ENCODE measurements at regions not wholly inside any gene's neighbourhood (a gene's known extent, or its start where the extent isn't known, plus 50 kb on each side); places are given as distances from the start of the nearest gene placed in this dataset.
"Not testable (repeated sequence)": the region's sequence is repeated elsewhere in the genome, so short reads cannot be mapped to it uniquely, and the experiment has no call there.

GRCh38 chrX:41024755-41025154 is 60.5 kb upstream of the USP9X start:
- FAIRE-seq = no peak
- no peak for DNase-seq (ENCODE audit: insufficient read length, low spot score)

GRCh38 chrX:41025926-41026701 is 59.1 kb upstream of the USP9X start:
- TF ChIP-seq POLR2AphosphoS5 (IDR thresholded peaks at IDR 0.05; ENCODE audit: low read depth, low read length) = no peak
- no peak for TF ChIP-seq TAF1 (IDR thresholded peaks at IDR 0.05; ENCODE audit: low read depth, low read length)
- TF ChIP-seq PAX5 (IDR thresholded peaks at IDR 0.05; ENCODE audit: insufficient read depth, low read length, severe bottlenecking) = no peak
- TF ChIP-seq POU2F2 (IDR thresholded peaks at IDR 0.05; ENCODE audit: low read depth, low read length) = no peak
- no peak for TF ChIP-seq SPI1 (IDR thresholded peaks at IDR 0.05; ENCODE audit: low read depth, low read length)
- no peak for TF ChIP-seq POLR2A (IDR thresholded peaks at IDR 0.05; ENCODE audit: low read depth, low read length)
- DNase-seq (ENCODE audit: insufficient read length, low spot score) = no peak

More at GRCh38 chrX:41024755-41025154, 60.5 kb upstream of the USP9X start:
- TF ChIP-seq PAX5 (IDR thresholded peaks at IDR 0.05; ENCODE audit: insufficient read depth, low read length, severe bottlenecking) (no peak), POU2F2 (IDR thresholded peaks at IDR 0.05; ENCODE audit: low read depth, low read length) (no peak), TAF1 (IDR thresholded peaks at IDR 0.05; ENCODE audit: low read depth, low read length) (no peak)

GRCh38 chrX:41026702-41027078 is 58.6 kb upstream of the USP9X start:
- no peak for TF ChIP-seq POLR2A (IDR thresholded peaks at IDR 0.05; ENCODE audit: low read depth, low read length)
- TF ChIP-seq POLR2AphosphoS5 (IDR thresholded peaks at IDR 0.05; ENCODE audit: low read depth, low read length) = no peak
- TF ChIP-seq SPI1 (IDR thresholded peaks at IDR 0.05; ENCODE audit: low read depth, low read length) = no peak
- TF ChIP-seq TAF1 (IDR thresholded peaks at IDR 0.05; ENCODE audit: low read depth, low read length) = no peak
- no peak for TF ChIP-seq POU2F2 (IDR thresholded peaks at IDR 0.05; ENCODE audit: low read depth, low read length)
- no peak for TF ChIP-seq PAX5 (IDR thresholded peaks at IDR 0.05; ENCODE audit: insufficient read depth, low read length, severe bottlenecking)
- FAIRE-seq = no peak
- DNase-seq (ENCODE audit: insufficient read length, low spot score) = no peak

More at GRCh38 chrX:41025926-41026701, 59.1 kb upstream of the USP9X start:
- no peak for FAIRE-seq

GRCh38 chrX:41029332-41029731 is 55.9 kb upstream of the USP9X start:
- FAIRE-seq = no peak

GRCh38 chrX:41031256-41031967 is 53.8 kb upstream of the USP9X start:
- no peak for DNase-seq (ENCODE audit: insufficient read length, low spot score)
- TF ChIP-seq POU2F2 (IDR thresholded peaks at IDR 0.05; ENCODE audit: low read depth, low read length) (no peak), TAF1 (IDR thresholded peaks at IDR 0.05; ENCODE audit: low read depth, low read length) (no peak), POLR2AphosphoS5 (IDR thresholded peaks at IDR 0.05; ENCODE audit: low read depth, low read length) (no peak), PAX5 (IDR thresholded peaks at IDR 0.05; ENCODE audit: insufficient read depth, low read length, severe bottlenecking) (no peak), POLR2A (IDR thresholded peaks at IDR 0.05; ENCODE audit: low read depth, low read length) (no peak), SPI1 (IDR thresholded peaks at IDR 0.05; ENCODE audit: low read depth, low read length) (no peak)
- no peak for FAIRE-seq

More at GRCh38 chrX:41029332-41029731, 55.9 kb upstream of the USP9X start:
- no peak for TF ChIP-seq TAF1 (IDR thresholded peaks at IDR 0.05; ENCODE audit: low read depth, low read length)
- TF ChIP-seq POU2F2 (IDR thresholded peaks at IDR 0.05; ENCODE audit: low read depth, low read length) = no peak
- TF ChIP-seq PAX5 (IDR thresholded peaks at IDR 0.05; ENCODE audit: insufficient read depth, low read length, severe bottlenecking) = no peak
- TF ChIP-seq POLR2A (IDR thresholded peaks at IDR 0.05; ENCODE audit: low read depth, low read length) = no peak
- no peak for TF ChIP-seq POLR2AphosphoS5 (IDR thresholded peaks at IDR 0.05; ENCODE audit: low read depth, low read length)
- TF ChIP-seq SPI1 (IDR thresholded peaks at IDR 0.05; ENCODE audit: low read depth, low read length) = no peak
- no peak for DNase-seq (ENCODE audit: insufficient read length, low spot score)

GRCh38 chrX:41033299-41033698 is 51.9 kb upstream of the USP9X start:
- FAIRE-seq = no peak
- TF ChIP-seq POLR2A (IDR thresholded peaks at IDR 0.05; ENCODE audit: low read depth, low read length) (no peak), POLR2AphosphoS5 (IDR thresholded peaks at IDR 0.05; ENCODE audit: low read depth, low read length) (no peak), TAF1 (IDR thresholded peaks at IDR 0.05; ENCODE audit: low read depth, low read length) (no peak), SPI1 (IDR thresholded peaks at IDR 0.05; ENCODE audit: low read depth, low read length) (no peak), POU2F2 (IDR thresholded peaks at IDR 0.05; ENCODE audit: low read depth, low read length) (no peak), PAX5 (IDR thresholded peaks at IDR 0.05; ENCODE audit: insufficient read depth, low read length, severe bottlenecking) (no peak)
- no peak for DNase-seq (ENCODE audit: insufficient read length, low spot score)

- not testable (repeated sequence) for FAIRE-seq; DNase-seq (ENCODE audit: insufficient read length, low spot score)
These were observed 50.3 kb upstream of the USP9X start for GRCh38 chrX:41034902-41035301.
